NCI-H187 (cell line): ENCODE measurements at regions not wholly inside any gene's neighbourhood (a gene's known extent, or its start where the extent isn't known, plus 50 kb on each side); places are given as distances from the start of the nearest gene placed in this dataset.
"Not testable (repeated sequence)": the region's sequence is repeated elsewhere in the genome, so short reads cannot be mapped to it uniquely, and the experiment has no call there.

Experiments used
- DNase-seq, 2 experiments: peaks; one replicate each; lab custom pipeline; 2025; lab: John Stamatoyannopoulos, UW

DNA sequence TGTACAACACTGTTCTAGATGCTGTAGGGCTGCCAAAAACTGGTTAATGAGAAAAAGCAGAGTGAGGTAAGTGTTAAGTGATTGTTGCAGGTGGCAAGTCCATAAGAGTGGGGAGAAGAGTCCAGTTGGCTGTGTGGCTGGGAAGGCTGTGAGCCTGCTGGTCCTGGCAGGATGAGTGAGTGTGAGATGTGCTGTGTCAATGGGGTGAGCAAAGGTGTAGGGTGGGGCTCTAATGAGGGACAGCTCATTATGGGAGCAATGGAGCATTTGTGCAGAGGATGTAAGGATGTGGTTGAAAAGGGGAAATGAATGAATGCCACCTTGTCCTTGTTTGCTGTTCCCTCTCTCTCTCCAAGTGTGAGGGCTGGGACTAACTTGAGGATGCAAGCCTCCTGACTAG lies 145.3 kb upstream of the ROPN1 start:
- no peak for DNase-seq

- no peak for DNase-seq
These were observed 146.2 kb upstream of the ROPN1 start for GRCh38 chr3:124138148-124138547.

GRCh38 chr3:124140746-124141145 lies 148.8 kb upstream of the ROPN1 start:
- no peak for DNase-seq

DNA sequence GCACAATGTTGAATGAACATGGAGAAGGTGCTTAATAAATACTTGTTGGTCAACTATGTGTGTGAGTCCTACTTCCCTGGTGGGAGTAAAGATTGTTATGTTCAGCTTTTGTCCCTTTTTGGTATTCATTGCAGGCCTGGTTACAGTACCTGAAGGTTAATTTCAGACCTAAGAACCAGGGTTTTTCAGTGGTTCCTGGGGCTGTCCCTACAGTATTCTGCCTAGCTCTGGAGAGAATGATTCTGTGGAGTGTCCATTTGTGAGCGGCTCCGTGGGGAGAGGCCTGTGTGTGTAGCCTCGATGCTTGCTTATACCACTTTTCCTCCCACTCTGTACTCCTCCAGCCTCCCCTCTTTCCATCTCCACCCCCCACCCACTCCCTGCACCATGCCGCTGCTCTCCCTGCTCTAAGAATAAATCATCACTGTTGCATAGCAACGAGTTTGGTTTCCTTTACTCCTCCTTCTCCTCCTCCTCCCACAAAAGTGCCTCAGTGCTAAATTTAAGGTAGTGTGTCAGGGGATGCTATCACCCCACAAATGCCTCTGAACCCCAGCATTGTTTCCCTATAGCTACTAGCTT lies 150.6 kb upstream of the ROPN1 start:
- DNase-seq = no peak

- no peak for DNase-seq
These were observed 151.1 kb upstream of the ROPN1 start for GRCh38 chr3:124143047-124143446.

DNA sequence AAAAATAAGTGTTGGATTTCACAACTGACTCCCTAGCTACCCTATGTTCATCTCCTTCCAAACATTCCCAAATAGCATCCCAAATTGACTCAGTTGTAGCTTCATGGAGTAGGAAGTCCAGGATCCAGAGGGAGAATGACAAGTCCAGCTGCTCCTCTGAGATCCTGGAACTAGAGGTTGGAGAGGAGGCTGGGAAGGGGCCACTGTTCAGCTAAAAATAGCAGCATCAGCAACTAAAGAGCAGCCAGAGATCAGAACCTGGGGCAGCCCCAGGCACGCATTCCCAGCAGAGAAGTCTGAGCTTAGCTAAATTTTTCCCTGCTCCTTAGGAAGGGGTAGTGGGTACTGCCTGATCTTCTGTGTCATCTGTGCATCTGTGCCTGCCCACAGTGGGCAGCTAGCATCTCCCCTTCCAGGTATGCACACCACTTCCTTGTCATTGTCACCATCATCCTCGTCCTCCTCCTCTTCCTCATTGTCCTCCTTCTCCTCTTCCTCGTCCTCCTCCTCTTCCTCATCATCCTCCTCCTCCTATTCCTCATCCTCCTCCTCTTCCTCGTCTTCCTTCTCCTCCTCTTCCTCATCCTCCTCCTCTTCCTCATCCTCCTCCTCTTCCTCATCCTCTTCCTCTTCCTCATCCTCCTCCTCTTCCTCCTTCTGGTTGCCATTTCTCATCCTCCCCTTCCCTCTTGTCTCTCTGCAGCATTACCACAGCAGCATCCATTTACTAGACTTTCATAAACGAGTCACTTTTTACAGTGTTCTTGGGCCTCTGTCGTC lies 152.3 kb upstream of the ROPN1 start:
- DNase-seq = no peak

DNA sequence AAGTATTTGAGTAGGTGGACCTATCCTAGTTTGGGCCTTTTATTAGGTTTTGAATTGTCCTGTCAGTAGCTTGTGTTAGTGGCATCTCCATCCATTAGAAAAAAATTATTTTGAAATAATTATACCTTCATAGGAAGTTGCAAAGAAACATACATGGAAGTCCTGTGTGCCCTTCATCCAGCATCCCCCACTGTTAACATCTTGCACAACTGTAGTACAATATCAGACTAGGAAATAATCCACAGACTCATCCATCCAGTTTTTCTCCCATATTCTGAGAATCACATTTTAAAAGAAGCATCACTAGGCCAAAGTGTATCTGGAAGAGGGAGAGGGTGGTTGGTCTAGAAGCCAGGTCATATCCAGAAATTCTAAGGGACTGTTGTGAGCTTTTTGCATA lies 155.5 kb upstream of the ROPN1 start:
- no peak for DNase-seq

DNA sequence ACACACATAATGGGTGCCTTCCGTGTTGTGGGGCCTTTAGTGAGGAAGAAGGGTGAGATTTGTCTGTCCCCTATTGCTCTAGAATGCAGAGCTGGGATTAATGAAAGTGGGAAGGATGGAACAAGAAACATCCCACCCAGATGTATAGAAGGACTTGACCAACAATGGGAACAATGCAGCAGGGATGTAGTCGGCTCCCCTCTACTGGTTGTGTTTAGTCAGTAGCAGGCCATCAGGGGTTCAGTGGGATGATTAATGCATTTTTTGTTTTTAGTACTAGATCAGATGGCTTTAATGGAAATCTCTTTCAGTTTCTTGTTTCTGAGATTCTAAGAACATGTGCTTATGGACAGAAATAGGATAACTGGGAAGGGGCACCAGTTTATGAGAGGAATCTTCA lies 156.0 kb upstream of the ROPN1 start:
- no peak for DNase-seq

GRCh38 chr3:124149081-124149480 lies 157.2 kb upstream of the ROPN1 start:
- no peak for DNase-seq

DNA sequence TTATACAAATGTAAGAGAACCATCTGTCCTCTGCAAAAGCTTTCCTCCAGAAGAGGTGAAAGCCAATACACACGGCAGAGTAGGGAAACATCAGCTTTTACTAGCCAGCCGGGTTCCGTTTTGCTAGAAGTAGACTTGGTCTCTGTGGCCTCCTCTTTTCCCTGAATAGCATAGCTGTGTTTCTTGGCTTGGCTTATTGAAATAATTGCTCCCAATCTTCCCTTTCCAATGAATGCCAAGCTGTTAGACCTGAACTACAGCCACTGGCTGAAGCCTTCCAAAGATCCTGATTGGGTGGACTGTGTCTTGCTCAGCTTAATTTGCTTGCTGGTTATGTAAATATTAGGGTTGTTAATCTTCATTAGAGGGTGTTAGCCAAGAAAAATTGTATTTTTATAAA lies 157.8 kb upstream of the ROPN1 start:
- no peak for DNase-seq

DNA sequence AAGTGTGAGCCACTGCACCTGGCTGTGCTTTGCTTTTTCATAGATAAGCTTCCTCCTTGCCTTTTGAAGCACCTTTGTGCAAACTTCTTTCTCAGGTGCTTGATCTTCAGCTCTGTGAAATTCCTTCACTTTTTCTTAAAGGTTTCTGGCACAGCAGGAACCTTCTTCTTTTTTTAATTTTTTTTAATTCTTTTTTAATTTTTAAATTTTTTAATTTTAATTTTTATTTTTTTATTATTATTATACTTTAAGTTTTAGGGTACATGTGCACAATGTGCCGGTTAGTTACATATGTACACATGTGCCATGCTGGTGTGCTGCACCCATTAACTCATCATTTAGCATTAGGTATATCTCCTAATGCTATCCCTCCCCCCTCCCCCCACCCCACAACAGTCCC lies 161.0 kb upstream of the ROPN1 start:
- not testable (repeated sequence) for DNase-seq

DNA sequence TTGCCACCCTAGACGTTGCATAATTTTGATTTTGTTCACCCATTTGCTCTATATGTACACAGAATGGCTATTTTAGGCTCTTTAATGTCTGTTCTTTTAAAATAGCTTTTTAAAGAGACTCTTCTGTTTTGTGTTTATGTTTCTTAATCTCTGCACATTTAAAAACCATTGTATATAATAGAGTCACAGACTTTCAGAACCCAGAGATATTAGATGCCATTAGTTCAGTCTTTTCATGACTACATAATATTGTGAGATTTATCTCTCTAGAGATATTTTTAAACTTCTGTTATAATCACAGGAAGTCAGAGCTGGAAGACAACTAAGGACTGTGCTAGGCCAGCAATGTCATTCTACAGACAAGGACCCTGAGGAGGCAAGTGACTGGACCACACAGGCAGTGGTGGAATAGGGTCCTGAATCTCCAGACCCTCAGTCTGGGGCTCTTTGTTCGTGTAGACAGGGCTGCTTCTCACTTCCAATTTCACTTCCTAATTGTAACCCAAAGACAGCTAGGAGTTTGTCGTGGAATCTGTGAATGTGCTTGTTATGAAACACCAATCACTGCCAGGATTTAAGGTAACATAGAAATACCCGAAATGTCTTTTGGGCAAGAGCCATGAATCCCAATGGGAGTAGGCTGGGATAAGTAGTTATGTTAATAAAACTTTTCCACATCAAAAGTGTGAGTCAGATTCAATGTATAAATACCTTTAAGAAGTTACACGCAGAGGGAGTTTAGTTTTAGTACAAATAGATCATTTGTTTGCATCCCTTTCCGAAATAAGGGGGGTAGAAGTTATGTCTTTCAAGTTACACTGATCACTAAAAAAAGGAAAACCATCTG lies 165.2 kb upstream of the ROPN1 start:
- no peak for DNase-seq

DNA sequence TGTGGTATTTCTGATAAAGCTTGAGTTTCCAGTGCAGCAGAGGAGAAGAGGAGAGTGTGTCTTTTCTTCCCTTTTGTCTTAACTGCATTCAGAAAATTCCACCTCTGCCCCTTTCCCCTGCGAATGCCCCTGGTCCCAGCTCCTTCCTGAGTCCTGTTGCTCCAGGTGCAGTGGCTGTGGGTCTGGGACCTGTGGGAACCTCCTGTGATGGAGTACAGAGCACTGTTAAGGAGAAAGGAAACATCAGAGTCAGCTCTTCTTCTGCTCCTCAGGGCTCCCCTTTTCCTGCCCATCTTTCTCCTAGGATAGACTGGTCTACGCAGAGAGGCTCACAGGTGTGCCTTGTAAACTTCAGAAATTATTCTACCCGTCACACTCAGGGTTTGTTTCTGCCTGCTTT lies 165.8 kb upstream of the ROPN1 start:
- no peak for DNase-seq

DNA sequence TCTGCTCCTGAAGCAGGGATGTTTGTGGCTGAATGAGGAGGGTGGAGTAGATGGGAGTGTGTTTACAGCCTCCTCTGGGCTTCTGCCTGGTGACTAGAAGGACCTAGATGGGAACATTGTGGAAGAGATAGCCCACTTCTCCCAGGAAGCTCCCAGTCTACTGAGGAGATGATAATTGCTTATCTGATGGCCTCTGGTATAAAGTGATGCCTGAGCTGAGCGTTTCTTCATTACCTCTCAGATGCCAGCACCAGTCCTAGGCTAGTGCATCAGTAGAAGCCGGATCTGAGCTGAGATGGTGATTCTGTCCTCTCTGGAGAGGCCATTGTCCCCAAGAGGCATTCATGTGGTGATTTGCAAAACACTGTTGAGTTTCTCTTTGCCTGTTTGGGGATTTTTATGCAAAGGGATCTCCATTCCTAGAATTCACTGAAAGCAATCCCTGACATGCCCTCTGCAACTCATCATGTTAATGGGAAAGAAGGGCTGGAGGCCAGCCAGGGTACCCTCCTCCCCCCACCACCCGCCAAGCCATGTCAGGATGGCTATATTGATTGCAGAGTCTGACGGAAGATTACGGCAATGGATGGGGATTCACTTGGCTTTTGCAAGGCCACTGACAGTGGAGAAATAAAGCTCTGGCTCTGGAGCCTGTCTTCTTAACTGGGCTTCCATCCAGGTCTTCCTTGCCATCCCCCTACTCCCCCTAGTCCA lies 166.4 kb upstream of the ROPN1 start:
- DNase-seq = no peak

DNA sequence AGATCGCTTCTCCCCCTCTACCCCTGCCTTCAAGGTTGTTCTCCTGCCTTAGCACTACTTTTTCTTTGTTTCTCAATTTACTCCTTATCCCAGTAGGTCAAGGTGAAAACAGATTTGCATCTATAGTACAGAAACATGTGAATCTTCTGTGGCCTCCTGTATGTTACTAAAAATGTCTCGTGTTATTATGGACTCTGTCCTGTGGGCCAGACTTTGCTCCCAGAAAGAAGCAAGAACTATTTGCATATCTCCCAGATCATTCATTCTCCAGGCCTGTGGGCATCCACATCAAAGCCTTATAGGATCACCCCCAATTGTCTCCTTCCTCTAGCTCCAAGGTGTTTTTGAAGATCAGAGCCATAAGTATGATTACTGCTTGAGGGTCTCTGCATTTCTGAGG lies 169.5 kb upstream of the ROPN1 start:
- no peak for DNase-seq

- no peak for DNase-seq
These were observed 171.8 kb upstream of the ROPN1 start for GRCh38 chr3:124163689-124164088.

GRCh38 chr3:124168271-124168670 lies 176.3 kb upstream of the ROPN1 start:
- DNase-seq = no peak

- no peak for DNase-seq
These were observed 180.4 kb upstream of the ROPN1 start for GRCh38 chr3:124172283-124172682.

DNA sequence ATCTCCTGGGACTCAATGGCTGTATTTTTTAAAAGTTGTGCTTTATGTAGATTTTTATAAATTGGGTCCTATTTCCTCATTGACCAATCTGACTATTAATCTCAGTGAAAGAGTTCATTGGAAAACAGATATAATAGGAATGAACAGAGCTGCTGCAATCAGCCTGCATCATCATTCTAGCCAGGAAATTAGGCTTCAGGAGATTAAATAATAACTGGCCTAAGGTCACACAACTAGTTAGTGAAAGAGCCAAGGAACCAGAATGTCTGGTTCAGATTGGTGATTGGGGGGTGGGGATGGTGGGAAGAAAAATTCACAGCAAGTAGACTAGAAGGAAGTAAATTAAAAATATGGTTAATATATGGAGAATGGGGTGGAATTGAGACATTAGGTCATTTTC lies 180.9 kb upstream of the ROPN1 start:
- DNase-seq = no peak

- peak; percentile 97 to 98 for DNase-seq
These were observed 182.6 kb upstream of the ROPN1 start for GRCh38 chr3:124174476-124174875.

DNA sequence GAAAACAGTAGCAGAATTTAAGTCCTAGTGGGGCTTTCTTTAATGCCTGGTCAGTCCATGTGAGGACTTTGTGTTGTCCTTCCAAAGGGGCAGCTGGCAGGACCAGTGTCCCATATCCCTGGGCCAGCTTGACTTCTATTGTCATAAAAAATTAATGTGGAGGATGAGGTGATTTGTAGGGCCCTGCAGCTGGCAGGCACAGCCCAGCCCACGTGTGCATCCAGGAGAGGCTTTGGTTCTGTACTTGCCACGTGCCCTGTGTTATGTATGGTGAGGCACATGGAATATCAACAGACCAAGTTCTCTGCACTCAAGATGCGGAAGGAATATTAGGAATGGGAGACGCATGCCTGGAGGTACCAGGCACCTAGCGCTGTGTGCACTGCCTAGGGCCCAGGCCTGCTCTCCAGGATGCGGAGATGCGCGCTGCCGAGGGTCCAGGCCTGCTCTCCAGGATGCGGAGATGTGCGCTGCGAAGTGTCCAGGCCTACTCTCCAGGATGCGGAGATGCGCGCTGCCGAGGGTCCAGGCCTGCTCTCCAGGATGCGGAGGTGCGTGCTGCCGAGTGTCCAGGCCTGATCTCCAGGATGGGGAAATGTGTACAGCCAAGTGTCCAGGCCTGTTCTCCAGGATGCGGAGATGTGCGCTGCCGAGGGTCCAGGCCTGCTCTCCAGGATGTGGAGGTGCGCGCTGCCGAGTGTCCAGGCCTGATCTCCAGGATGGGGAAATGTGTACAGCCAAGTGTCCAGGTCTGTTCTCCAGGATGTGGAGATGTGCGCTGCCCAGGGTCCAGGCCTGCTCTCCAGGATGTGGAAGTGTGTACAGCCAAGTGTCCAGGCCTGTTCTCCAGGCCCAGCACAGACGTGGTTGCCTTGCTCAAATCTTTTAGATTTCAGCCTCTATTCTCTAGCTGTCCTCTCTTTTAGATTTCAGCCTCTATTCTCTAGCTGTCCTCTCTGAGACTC lies 183.3 kb upstream of the ROPN1 start:
- no peak for DNase-seq
